ENCODE measurements at regions not wholly inside any gene's neighbourhood (a gene's known extent, or its start where the extent isn't known, plus 50 kb on each side); places are given as distances from the start of the nearest gene placed in this dataset.

- no peaks in the 10 kb centered on the region for H3K4me1 ChIP-seq (ENCODE audit: control insufficient read depth, insufficient read depth, low read length)
- no peak overlapping the region for H3K4me3 ChIP-seq (ENCODE audit: low read length)
- no peaks in the 10 kb centered on the region for H3K36me3 ChIP-seq (ENCODE audit: control insufficient read depth, insufficient read depth, low read length, severe bottlenecking)
- no peak for DNase-seq (ENCODE audit: low read depth)
- H3K9me3 ChIP-seq (ENCODE audit: control insufficient read depth, low read length): no peaks in the 10 kb centered on the region
- H3K9ac ChIP-seq (ENCODE audit: low read length): no peak overlapping the region
- H3K27me3 ChIP-seq (replicated peaks; ENCODE audit: control insufficient read depth, insufficient read depth, low read length): peaks cover 9% of the 10 kb centered on the region
Measured at GRCh38 chr2:122156176-122156890, 400.9 kb downstream of the TSN start.

GRCh38 chr2:122157158-122157557 is 401.7 kb downstream of the TSN start:
- Histone ChIP-seq H3K4me1 (ENCODE audit: control insufficient read depth, insufficient read depth, low read length) (no peaks in the 10 kb centered on the region), H3K4me3 (ENCODE audit: low read length) (no peak overlapping the region), H3K9me3 (ENCODE audit: control insufficient read depth, low read length) (no peaks in the 10 kb centered on the region), H3K9ac (ENCODE audit: low read length) (no peak overlapping the region), H3K27me3 (replicated peaks; ENCODE audit: control insufficient read depth, insufficient read depth, low read length) (peaks cover 9% of the 10 kb centered on the region), H3K36me3 (ENCODE audit: control insufficient read depth, insufficient read depth, low read length, severe bottlenecking) (no peaks in the 10 kb centered on the region)
- no peak for DNase-seq (ENCODE audit: low read depth)

- DNase-seq (ENCODE audit: low read depth): no peak
- no peaks in the 10 kb centered on the region for H3K4me1 ChIP-seq (ENCODE audit: control insufficient read depth, insufficient read depth, low read length)
Measured at GRCh38 chr2:122163617-122164016, 408.2 kb downstream of the TSN start.

GRCh38 chr2:122164964-122165363 is 409.5 kb downstream of the TSN start:
- Histone ChIP-seq H3K9me3 (ENCODE audit: control insufficient read depth, low read length) (no peaks in the 10 kb centered on the region), H3K27me3 (replicated peaks; ENCODE audit: control insufficient read depth, insufficient read depth, low read length) (no peaks in the 10 kb centered on the region), H3K36me3 (ENCODE audit: control insufficient read depth, insufficient read depth, low read length, severe bottlenecking) (no peaks in the 10 kb centered on the region), H3K4me3 (ENCODE audit: low read length) (no peak overlapping the region), H3K9ac (ENCODE audit: low read length) (no peak overlapping the region), H3K4me1 (ENCODE audit: control insufficient read depth, insufficient read depth, low read length) (no peaks in the 10 kb centered on the region)
- DNase-seq (ENCODE audit: low read depth): no peak

More at GRCh38 chr2:122163617-122164016, 408.2 kb downstream of the TSN start:
- H3K4me3 ChIP-seq (ENCODE audit: low read length): no peak overlapping the region
- H3K9ac ChIP-seq (ENCODE audit: low read length): no peak overlapping the region
- H3K9me3 ChIP-seq (ENCODE audit: control insufficient read depth, low read length): no peaks in the 10 kb centered on the region
- no peaks in the 10 kb centered on the region for H3K36me3 ChIP-seq (ENCODE audit: control insufficient read depth, insufficient read depth, low read length, severe bottlenecking)
- no peaks in the 10 kb centered on the region for H3K27me3 ChIP-seq (replicated peaks; ENCODE audit: control insufficient read depth, insufficient read depth, low read length)

- no peak for DNase-seq (ENCODE audit: low read depth)
- Histone ChIP-seq H3K4me1 (ENCODE audit: control insufficient read depth, insufficient read depth, low read length) (no peaks in the 10 kb centered on the region), H3K4me3 (ENCODE audit: low read length) (no peak overlapping the region), H3K9ac (ENCODE audit: low read length) (no peak overlapping the region), H3K36me3 (ENCODE audit: control insufficient read depth, insufficient read depth, low read length, severe bottlenecking) (no peaks in the 10 kb centered on the region), H3K9me3 (ENCODE audit: control insufficient read depth, low read length) (no peaks in the 10 kb centered on the region), H3K27me3 (replicated peaks; ENCODE audit: control insufficient read depth, insufficient read depth, low read length) (peaks cover 9% of the 10 kb centered on the region)
Measured at GRCh38 chr2:122166820-122167219, 411.4 kb downstream of the TSN start.

GRCh38 chr2:122167515-122167914 is 412.1 kb downstream of the TSN start:
- H3K27me3 ChIP-seq (replicated peaks; ENCODE audit: control insufficient read depth, insufficient read depth, low read length): peaks cover 9% of the 10 kb centered on the region
- H3K36me3 ChIP-seq (ENCODE audit: control insufficient read depth, insufficient read depth, low read length, severe bottlenecking): no peaks in the 10 kb centered on the region
- no peaks in the 10 kb centered on the region for H3K9me3 ChIP-seq (ENCODE audit: control insufficient read depth, low read length)
- no peak overlapping the region for H3K4me3 ChIP-seq (ENCODE audit: low read length)
- no peak for DNase-seq (ENCODE audit: low read depth)
- no peak overlapping the region for H3K9ac ChIP-seq (ENCODE audit: low read length)
- no peaks in the 10 kb centered on the region for H3K4me1 ChIP-seq (ENCODE audit: control insufficient read depth, insufficient read depth, low read length)

GRCh38 chr2:122168799-122169198 is 413.3 kb downstream of the TSN start:
- DNase-seq (ENCODE audit: low read depth): no peak
- no peak overlapping the region for H3K4me3 ChIP-seq (ENCODE audit: low read length)
- H3K27me3 ChIP-seq (replicated peaks; ENCODE audit: control insufficient read depth, insufficient read depth, low read length): peaks cover 9% of the 10 kb centered on the region

GRCh38 chr2:122172812-122173211 is 417.4 kb downstream of the TSN start:
- Histone ChIP-seq H3K4me3 (ENCODE audit: low read length) (no peak overlapping the region), H3K9me3 (ENCODE audit: control insufficient read depth, low read length) (no peaks in the 10 kb centered on the region)
- no peak for DNase-seq (ENCODE audit: low read depth)

More at GRCh38 chr2:122168799-122169198, 413.3 kb downstream of the TSN start:
- Histone ChIP-seq H3K9ac (ENCODE audit: low read length) (no peak overlapping the region), H3K9me3 (ENCODE audit: control insufficient read depth, low read length) (no peaks in the 10 kb centered on the region), H3K36me3 (ENCODE audit: control insufficient read depth, insufficient read depth, low read length, severe bottlenecking) (no peaks in the 10 kb centered on the region), H3K4me1 (ENCODE audit: control insufficient read depth, insufficient read depth, low read length) (no peaks in the 10 kb centered on the region)

GRCh38 chr2:122174061-122174460 is 418.6 kb downstream of the TSN start:
- DNase-seq (ENCODE audit: low read depth): no peak

More at GRCh38 chr2:122172812-122173211, 417.4 kb downstream of the TSN start:
- no peak overlapping the region for H3K9ac ChIP-seq (ENCODE audit: low read length)
- H3K4me1 ChIP-seq (ENCODE audit: control insufficient read depth, insufficient read depth, low read length): no peaks in the 10 kb centered on the region
- H3K27me3 ChIP-seq (replicated peaks; ENCODE audit: control insufficient read depth, insufficient read depth, low read length): peaks cover 9% of the 10 kb centered on the region
- no peaks in the 10 kb centered on the region for H3K36me3 ChIP-seq (ENCODE audit: control insufficient read depth, insufficient read depth, low read length, severe bottlenecking)

GRCh38 chr2:122179492-122180165 is 424.2 kb downstream of the TSN start:
- no peak overlapping the region for H3K9ac ChIP-seq (ENCODE audit: low read length)
- peaks cover 14% of the 10 kb centered on the region for H3K9me3 ChIP-seq (ENCODE audit: control insufficient read depth, low read length)
- no peaks in the 10 kb centered on the region for H3K4me1 ChIP-seq (ENCODE audit: control insufficient read depth, insufficient read depth, low read length)
- DNase-seq (ENCODE audit: low read depth): no peak
- no peaks in the 10 kb centered on the region for H3K36me3 ChIP-seq (ENCODE audit: control insufficient read depth, insufficient read depth, low read length, severe bottlenecking)
- no peak overlapping the region for H3K4me3 ChIP-seq (ENCODE audit: low read length)
- no peaks in the 10 kb centered on the region for H3K27me3 ChIP-seq (replicated peaks; ENCODE audit: control insufficient read depth, insufficient read depth, low read length)

More at GRCh38 chr2:122174061-122174460, 418.6 kb downstream of the TSN start:
- H3K9me3 ChIP-seq (ENCODE audit: control insufficient read depth, low read length): peaks cover 3% of the 10 kb centered on the region
- peaks cover 9% of the 10 kb centered on the region for H3K27me3 ChIP-seq (replicated peaks; ENCODE audit: control insufficient read depth, insufficient read depth, low read length)
- H3K36me3 ChIP-seq (ENCODE audit: control insufficient read depth, insufficient read depth, low read length, severe bottlenecking): no peaks in the 10 kb centered on the region
- no peak overlapping the region for H3K9ac ChIP-seq (ENCODE audit: low read length)
- H3K4me1 ChIP-seq (ENCODE audit: control insufficient read depth, insufficient read depth, low read length): no peaks in the 10 kb centered on the region
- H3K4me3 ChIP-seq (ENCODE audit: low read length): no peak overlapping the region

- H3K4me1 ChIP-seq (ENCODE audit: control insufficient read depth, insufficient read depth, low read length): no peaks in the 10 kb centered on the region
- H3K9ac ChIP-seq (ENCODE audit: low read length): no peak overlapping the region
- H3K36me3 ChIP-seq (ENCODE audit: control insufficient read depth, insufficient read depth, low read length, severe bottlenecking): no peaks in the 10 kb centered on the region
- H3K4me3 ChIP-seq (ENCODE audit: low read length): no peak overlapping the region
- no peaks in the 10 kb centered on the region for H3K27me3 ChIP-seq (replicated peaks; ENCODE audit: control insufficient read depth, insufficient read depth, low read length)
- peaks cover 14% of the 10 kb centered on the region for H3K9me3 ChIP-seq (ENCODE audit: control insufficient read depth, low read length)
- no peak for DNase-seq (ENCODE audit: low read depth)
Measured at GRCh38 chr2:122180972-122181371, 425.5 kb downstream of the TSN start.
